Sigmoid colon (tissue), 4 donors: ENCODE measurements at regions not wholly inside any gene's neighbourhood (a gene's known extent, or its start where the extent isn't known, plus 50 kb on each side); places are given as distances from the start of the nearest gene placed in this dataset.

ENCODE experiments used
- EP300 ChIP-seq, 4 donors: sonication (generic); formaldehyde crosslinking; IDR thresholded peaks; one replicate each; pipeline ENCODE4 v1.6.1; 2017; ENCODE audit warnings: antibody characterized with exemption in 4 of 4
- POLR2AphosphoS5 ChIP-seq, 4 donors: sonication (generic); formaldehyde crosslinking; IDR thresholded peaks; one replicate each; pipeline ENCODE4 v1.6.1; 2017; ENCODE audit warnings: antibody characterized with exemption in 4 of 4
- TF ChIP-seq, protein P1 (sequence below), 4 experiments: fragments of 450-650 bp in 3 of 4; fragments of 200-600 bp in 1 of 4; IDR thresholded peaks; one replicate each; pipeline ENCODE4 v1.5.1; 2016 to 2019; ENCODE audit warnings: antibody characterized with exemption in 4 of 4, mild to moderate bottlenecking in 3 of 4, moderate library complexity in 2 of 4

DNA sequence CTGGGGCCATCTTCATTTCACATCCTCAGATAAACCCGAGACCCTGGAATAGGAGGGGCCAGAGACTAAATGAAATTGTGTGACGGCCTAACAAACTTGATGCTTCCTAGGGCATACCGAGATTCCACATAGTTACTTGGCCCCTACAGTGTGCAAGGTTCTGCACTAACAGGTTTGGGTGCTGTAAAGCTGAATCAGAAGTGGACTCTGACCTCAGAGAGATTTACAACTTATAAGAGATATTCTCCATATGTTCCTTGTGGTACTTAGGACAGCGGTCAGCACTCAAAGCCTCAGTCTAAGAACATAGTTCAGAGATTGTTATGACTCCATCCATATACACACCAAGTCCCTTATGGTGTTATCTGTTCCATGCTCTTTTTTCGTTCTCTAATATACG, 55.1 kb upstream of the FHIP2A start:
- TF ChIP-seq, protein P1, sequence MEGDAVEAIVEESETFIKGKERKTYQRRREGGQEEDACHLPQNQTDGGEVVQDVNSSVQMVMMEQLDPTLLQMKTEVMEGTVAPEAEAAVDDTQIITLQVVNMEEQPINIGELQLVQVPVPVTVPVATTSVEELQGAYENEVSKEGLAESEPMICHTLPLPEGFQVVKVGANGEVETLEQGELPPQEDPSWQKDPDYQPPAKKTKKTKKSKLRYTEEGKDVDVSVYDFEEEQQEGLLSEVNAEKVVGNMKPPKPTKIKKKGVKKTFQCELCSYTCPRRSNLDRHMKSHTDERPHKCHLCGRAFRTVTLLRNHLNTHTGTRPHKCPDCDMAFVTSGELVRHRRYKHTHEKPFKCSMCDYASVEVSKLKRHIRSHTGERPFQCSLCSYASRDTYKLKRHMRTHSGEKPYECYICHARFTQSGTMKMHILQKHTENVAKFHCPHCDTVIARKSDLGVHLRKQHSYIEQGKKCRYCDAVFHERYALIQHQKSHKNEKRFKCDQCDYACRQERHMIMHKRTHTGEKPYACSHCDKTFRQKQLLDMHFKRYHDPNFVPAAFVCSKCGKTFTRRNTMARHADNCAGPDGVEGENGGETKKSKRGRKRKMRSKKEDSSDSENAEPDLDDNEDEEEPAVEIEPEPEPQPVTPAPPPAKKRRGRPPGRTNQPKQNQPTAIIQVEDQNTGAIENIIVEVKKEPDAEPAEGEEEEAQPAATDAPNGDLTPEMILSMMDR (IDR thresholded peaks at IDR 0.05): no peak
- TF ChIP-seq POLR2AphosphoS5 (IDR thresholded peaks at IDR 0.05): no peak
- no peak for TF ChIP-seq EP300 (IDR thresholded peaks at IDR 0.05)
